ENCODE measurements at regions not wholly inside any gene's neighbourhood (a gene's known extent, or its start where the extent isn't known, plus 50 kb on each side); places are given as distances from the start of the nearest gene placed in this dataset.

DNA sequence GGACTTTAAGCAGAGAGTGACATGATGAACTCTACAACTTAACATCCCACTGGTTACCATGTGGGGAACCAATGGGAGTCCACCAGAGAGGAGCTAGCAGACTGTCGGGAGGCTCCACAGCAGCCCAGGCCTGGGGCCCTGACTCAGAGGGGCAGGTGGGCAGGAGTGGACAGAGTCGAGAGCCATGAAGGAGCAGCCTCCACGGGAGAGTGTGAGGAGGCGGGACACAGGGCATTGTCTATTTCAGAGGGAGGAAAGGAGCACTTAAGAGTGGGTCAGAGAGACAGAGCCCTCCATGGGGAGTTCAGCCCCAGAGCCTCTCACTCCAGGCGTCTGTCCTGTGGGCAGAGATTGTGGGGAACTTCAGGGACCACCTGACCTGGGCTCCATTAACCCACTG, 118.7 kb downstream of the CYP26B1 start:
- peak in 1 of 2 donors; percentile 8 for DNase-seq

DNA sequence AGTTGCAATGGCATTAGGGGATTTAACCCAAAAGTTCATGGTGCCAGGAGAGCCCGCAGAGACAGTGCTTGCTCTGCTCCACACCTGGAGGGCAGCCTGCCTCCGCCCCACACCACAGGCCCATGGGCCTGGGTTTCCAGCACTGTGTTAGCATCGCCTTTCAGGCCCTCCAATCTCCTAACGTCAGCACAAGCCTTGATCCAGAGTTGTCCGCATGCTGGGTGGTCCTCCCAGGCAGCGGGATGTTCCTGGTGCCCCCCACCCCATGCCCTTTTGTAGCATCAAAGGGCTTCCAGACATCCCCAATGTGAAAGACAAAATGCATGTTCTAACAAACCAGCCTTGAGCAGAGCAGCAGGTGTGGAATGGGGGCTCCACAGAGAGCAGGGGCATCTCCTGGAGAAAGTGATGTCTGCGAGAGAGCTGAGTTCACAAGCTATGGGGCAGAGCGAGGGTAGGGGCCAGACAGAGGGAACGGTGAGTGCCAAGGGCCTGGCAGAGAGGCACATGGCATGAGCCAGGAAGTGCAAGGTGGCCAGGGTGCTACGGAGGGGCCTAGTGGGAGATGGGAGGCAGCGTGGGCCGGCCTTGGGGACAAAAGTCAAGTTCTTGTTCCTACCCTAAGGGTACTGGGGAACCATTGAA, 119.2 kb downstream of the CYP26B1 start:
- DNase-seq: peak in 1 of 2 donors; percentile 10

DNA sequence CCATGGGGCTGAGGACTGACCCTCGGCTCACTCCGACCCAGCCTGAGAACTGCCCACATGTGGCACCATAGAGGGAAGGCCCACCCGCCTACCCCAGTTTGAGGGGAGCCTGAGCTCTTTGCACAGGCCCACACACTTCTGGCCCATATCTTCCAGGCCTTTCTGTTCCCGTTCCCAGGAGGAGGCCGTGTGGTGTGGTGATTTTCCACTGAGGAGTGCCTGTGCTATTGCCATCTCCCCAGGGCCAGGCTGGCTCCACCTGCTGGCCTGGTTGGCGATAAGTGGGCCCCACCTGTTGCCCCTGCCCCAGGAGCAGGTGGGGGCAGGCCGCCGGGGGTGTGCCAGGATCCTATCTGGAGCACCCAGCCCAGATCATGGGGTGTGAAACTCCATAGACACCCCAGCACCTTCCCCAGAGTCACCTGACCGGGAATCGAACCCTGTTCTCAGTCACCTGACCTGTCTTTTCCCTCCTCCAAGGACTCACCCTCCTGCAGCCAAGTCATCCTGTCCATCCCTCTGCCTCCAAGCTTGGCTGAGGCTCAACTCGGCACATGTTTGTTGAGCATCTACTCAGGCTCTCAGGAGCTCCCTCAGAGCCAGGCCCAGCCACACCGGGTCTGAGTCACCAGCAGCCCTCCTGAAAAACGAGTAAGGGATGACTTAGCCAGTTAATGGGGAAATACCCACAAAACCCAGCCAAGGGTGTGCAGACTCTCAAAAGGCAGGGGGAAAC, 120.1 kb downstream of the CYP26B1 start:
- peak in 1 of 2 donors; percentile 8 for DNase-seq

DNA sequence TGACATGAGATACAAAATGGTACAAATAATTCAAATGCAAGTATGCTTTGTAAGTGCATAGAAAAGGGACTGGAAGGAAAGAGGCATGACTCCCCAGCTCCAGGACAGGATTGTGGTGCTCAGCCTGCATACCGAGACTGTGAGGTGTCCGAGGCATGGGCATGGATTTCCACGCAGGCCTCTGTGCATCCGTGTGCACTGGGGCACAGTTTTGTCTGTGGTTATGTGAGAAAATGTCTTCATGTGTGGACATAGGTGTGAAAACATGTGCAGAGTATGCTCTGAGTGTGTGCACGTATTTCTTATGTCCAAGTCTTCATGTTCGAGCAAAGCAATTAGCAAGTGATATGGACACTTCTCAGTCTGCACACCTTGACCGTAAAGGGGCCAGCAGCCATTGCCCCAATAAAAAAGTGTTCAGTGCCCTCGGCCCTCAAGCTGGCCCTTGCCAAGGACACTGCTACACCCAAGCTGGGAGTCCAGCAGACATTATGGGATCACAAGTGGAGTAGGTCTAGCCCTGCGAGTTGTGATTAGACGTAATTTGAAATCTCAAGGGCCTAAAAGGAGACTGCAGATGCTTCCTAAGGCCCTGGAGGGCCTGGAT, 120.7 kb downstream of the CYP26B1 start:
- peak in 1 of 2 donors; percentile 9 for DNase-seq

DNA sequence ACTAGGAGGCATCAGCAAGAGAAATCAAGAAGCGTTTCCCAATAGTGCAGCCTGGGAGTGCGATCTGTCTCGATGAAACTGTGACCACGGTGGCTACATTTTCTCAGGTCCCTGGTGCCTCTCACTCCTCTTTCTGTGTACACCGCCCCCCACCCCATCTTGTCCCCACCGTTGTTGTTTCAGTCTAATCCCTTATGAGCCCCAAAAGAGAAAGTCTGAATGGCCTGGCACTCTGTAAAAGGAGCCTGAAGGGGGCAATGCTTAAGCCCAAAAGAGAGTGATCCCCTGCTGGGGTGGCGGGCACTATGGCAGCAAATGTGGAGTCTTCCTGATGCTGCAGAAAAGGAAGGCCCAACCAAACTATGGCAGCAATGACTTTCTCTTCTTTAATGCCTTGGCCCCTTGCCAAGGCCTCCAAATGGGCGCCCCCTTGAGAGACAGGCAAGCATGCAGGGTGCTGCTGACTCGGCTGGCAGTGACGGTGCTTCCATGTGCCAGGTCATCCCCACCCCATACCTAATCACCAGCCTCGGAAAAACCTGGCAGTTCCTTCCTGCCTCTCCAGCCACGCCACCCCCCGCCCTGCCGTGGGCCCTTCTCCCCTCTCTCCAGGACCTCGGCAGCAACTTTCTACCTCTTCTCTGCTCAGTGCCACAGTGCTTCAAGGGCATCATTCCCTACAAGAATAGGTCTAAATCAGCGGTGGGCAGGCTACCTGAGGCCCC, 123.0 kb downstream of the CYP26B1 start:
- peak in 1 of 2 donors; percentile 7 for DNase-seq

DNA sequence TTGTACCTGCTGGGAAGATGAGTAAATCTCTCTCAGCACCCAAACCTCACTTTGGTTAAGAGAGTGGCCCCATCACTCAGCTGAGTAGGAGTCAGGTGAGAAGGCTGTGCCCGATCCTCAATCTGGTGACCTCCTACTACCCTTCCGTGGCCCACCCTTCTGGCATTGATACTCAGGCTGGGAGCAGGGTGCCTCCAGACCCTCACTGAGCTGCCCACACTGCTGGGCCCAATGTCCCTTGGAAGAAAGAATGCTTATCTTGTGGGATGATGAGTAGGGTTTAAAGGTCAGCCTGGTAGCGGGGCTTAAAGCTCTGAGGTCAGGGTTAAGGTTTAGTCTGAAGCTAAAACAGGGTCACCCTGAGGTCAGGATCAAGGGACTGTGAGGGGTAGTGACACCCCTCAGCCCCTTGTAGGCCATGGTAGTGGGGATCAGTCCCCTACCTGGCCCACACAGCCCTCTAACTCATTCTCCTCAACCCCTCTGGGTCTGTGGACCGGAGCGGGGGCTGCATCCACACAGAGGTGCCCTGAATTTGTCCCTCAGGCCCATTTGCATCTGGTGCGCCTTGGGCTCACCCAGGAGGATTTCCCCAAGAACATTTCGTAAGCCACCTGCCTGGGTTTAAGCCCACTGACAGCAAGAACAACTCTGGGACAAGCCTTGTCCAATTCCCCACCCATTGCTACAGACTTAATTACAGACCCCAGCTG, 123.8 kb downstream of the CYP26B1 start:
- peak in 1 of 2 donors; percentile 6 for DNase-seq

DNA sequence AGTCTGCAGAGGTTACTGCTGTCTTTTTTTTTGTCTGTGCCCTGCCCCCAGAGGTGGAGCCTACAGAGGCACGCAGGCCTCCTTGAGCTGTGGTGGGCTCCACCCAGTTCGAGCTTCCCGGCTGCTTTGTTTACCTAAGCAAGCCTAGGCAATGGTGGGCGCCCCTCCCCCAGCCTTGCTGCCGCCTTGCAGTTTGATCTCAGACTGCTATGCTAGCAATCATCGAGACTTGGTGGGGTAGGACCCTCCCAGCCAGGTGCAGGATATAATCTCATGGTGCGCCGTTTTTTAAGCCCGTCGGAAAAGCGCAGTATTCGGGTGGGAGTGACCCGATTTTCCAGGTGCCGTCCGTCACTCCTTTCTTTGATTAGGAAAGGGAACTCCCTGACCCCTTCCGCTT, 126.3 kb downstream of the CYP26B1 start:
- peak in 1 of 2 donors; percentile 8 for DNase-seq

DNA sequence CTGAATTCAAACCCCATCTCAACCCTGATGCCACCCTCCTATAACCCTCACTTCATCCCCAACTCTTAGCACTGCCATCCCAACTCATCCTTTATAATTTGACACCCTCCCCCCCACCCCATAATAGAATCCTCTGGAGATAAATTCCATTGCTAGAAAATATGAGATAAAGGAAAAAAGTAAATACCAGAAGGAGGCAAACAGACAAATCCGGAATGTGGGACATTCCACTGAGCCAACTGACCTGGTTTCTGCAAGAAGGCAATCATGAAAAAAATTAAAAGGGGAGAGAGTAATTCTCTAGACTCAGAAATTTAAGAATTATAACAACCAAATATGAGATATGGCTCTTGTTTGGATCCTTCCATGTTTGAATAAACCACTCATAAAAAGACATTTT, 132.4 kb downstream of the CYP26B1 start:
- no peak for DNase-seq

DNA sequence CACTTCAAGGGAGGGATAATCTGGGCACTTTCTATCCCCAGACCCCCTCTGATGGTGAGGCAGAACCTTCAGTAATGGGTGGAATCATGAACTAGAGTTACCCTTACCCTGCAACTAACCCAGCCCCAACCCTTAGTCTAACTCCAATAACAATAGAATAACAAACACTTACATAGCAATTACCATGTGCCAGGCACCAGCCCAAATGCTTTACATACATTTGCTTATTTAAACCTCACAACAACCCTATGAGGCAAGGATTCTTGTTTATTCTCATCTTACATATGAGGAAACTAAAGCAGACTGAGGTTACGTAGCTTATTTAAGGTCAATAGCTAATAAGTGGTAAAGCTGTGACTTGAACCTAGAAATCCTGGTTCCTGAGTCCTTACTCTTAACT, 132.8 kb downstream of the CYP26B1 start:
- no peak for DNase-seq

DNA sequence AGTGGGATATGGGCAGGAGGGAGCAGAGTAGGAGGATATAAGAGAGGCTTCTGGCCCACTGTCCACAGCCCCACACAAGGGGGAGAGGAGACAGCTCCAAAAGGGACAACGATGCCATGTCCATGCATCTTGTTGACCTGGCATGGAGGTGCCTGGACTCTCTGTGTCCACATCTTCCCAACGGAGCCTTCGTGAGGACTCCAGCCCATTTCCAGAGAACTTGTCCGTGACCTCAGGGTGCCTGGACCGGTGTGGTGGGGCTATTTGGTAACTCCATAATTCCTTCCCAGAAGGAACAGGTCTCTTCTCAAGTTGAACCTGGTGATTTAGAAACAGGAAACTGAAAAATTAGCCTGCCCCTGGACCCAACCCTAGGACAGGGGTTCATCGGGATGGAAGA, 133.9 kb downstream of the CYP26B1 start:
- DNase-seq: no peak

DNA sequence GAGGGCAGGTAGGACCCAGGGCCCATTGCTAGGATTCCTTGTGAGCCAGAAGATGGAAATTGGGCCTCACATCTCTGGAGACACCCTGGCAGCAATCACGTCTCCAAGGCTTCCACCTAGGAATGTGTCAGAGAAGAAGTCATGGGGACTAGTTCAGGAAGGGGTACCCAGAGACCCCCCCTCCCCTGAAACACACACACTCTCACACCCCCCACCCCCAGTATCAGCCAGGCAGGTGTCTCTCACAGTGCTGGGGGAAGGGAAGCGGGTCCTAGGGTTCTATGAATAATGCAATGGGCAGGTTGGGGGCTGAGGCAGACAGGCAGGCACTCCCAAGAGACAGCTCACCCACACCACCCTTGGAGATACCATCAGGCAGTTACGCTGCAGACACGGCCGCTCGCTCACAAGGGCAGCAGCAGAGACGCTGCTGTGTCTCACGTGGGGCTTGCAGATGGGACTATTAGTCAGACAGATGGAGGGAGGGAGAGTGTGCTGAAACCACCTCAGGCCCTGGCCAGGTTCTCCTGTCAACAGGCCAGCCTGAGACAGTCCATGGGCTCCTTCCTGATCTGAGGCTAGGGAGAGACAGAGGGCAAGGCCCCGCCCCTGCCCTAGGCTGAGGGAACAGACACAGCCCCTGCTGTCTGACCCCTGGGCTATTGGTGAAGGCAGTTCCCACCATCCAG, 134.6 kb downstream of the CYP26B1 start:
- no peak for DNase-seq

DNA sequence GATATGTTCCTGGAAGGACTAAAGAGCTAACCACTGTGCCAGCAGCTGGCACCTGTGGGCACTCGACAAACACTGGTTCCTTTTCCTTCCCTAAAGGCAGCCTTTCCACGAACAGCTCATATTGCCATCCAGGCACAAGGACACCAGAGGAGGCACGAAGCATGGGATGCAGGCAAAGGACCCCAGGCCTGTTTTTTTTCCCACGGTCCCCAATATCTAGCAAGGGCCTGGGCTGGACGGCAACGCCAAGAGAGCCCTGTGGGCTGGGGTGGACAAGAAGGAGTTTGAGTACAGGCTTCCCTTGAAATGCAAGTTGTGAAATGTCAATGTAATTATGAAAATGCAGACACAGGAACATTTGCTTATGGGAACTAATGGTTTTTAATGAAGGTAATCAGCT, 135.9 kb downstream of the CYP26B1 start:
- DNase-seq: no peak

DNA sequence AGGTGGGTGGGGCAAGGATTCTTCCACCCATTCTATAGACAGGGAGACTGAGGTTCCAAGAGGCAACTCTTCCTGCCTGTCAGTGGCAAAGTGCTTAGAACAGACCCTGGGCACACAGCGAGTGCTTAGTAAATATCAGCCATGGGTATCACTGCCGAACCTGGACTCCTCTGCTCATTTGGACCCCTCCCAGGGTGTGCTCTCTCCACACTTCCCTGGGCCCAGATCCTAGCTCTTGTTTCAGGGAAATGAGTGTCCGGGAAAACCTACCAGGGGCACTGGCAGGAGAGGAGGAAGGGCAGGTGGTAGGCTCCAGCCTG, 136.3 kb downstream of the CYP26B1 start:
- DNase-seq: no peak

DNA sequence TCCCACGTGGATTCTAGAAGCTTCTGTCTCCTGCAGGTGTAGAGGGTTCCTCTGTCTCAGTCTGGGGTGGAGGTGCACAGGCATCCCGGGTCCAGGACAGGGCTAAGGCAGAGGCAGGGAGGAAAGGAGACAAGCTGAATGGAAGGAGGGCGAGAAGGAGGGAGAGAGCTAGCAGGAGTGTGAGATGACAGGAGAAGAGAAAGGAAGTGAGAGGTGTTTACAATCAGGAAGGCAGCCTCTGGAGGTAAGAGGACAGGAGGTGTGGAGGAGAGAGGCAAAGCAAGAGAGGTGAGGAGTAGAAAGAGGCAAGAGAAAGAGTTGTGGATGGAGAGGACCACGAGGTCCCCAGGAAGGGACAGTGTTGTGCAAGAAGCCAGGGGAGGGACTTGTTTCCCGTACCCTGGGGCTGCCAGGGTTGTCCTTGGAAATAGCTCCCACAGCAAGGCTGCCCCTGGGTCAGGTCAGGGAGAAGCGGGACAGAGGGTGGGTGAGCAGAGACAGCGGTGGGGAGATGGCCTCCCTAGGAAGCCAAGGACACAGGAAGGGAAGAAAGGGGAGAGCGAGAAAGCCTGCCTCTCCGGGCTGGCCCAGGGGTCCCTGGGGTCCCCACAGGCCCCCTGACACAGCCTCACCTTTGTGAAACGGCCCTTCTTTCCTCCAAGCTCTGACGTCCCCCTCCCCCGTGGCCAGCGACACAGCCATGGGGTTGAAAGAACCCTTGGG, 136.9 kb downstream of the CYP26B1 start:
- DNase-seq: no peak

DNA sequence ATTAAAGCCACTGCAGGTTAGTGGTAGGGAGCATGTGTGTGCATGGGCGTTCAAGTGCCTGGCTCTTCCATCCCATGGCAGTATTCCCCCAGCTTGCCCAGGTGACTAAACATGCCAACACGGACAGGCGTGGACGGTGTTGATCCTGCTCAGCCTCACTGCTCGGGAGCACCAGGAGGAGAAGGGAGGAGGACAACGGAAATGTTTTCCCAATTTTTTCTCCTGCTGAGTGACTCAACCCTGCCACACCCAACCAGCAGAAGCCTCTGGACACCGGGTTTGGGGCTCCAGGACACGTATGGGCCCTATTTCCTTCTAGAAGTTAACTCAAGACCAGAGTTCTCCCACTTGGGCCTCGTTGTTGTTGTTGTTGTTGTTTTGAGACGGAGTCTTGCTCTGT, 139.1 kb downstream of the CYP26B1 start:
- DNase-seq: no peak

DNA sequence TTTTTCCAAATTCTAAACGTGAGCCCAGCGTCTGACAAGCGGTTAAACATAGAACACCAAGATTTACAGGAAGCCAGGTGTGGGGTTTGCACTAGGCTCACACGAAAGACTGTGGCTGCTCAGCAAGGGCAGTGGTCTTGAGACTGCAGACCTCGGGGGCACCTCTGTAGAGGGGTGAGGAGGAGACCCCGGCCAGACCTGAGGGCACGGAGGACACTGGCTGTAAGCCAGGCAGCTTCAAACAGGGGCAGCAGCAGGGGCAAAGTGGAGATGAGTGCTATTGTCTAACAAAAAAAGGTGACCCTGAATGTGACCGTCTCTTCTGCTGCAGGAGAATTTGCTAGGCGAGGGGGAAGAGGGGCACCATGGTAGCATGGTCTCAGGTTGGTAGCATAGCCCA, 140.3 kb downstream of the CYP26B1 start:
- no peak for DNase-seq

DNA sequence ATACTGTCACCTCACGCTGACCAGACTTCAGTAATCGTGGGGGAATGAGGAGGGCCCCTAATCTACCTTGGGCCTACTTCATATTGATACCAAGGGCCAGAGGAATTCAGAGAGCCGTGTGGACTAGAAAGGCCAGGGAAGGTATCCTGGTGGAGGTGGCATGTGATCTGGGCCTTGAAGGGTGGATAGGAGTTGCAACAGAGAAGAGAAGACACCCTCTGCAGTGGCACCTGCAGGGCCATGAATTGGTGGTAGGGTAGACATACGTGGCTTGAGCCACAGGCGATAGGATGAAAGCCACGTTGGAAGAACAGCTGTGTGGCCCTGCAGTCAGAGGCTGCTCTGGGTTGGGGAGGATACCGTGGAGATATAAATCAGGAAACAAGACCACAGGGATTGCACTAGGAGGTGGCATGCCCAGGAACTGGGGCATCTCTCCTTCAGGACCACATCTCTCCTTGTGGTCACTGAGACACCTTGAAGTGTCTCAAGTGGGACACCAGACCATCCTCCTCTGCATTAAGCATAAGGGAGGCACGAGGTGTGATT, 141.4 kb downstream of the CYP26B1 start:
- DNase-seq: no peak

DNA sequence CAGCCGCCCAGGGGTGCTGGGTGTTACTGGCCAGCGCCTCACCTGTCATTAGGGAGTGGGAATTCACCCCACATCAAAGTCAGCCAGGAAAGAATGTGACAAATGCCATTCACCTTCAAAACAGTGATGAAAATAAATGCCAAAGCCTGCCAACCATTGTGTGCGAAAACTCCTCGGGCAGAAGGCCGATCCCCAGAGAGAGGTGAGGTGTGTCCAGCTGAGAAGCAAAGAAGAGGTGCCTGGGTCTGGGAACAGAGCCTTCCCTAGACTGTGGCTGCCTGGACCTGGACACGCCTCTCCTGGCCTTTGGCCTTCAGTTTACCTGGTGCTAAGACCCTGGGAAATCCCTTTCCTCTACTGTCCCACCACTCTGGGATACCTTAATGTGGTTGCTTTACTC, 142.7 kb downstream of the CYP26B1 start:
- DNase-seq: no peak

DNA sequence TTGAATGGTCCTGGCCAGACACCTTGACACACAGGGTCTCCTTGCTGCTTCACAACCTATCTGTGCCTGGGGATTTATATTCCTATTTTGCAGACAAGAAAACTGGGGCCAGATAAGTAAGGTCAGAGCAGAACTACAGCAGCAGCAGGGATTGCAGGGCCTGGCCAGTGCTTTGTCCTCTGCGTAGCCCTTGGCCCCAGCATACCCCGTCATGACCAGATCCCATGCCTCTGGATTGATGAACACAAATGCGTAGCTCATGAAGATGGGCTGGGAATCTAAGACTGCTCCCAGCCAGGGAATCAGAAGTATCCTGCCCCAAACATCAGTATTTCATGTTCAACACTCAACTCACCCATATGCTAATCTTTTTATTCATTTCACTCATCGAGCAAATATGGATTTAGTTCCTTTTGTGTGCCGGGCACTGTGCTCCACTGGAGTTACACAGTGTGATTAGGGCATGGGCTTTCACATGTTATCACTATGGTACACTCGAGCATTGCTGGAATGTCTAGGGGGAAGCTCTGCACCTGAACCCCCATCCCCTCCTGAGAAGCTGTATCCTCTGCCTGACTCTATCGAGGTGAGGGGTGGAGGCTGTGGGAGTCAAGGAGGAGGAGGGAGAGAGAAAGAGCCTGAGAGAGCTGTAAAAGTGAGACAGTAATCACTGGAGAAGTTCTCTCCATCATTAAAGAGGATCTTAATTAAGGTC, 143.3 kb downstream of the CYP26B1 start:
- no peak for DNase-seq

DNA sequence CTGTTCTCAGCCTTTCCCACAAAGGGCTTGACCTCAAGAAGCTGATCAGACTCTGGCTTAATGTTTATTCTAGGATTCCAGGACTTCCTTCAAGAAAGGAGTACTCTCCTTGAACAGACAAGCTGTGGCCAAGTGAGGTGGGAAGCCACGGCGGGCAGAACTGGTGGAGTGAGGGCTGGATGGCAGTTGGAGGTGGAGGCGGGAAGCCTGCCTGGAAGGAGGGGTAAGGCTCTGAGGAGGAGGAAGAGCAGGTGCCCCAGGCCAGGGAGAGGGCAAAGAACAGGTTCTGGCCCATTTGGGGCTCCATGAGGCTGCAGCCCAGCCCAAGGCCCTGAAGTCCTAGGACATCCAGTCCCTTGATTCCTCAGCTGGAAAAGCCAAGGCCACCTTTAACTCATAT, 143.9 kb downstream of the CYP26B1 start:
- DNase-seq: no peak

DNA sequence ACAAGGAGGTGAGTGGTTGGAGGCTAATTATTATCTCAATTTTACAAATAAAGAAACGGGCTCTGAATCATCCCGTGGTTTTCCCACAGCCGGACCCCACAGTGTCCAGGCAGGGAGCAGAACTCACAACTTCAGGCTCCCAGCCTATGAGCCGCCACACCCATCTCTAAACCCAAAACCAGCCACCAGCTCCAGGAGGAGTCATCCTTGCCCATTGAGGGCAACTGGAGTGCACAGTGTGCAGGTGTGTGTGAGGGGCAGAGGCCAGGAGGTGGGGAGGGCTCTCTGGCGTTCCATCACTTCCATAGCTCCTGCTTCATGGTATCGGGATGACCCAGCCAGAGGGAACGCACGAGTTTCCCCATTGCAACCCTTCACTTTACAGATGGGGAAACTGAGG, 144.5 kb downstream of the CYP26B1 start:
- no peak for DNase-seq
